ENCODE measurements at regions not wholly inside any gene's neighbourhood (a gene's known extent, or its start where the extent isn't known, plus 50 kb on each side); places are given as distances from the start of the nearest gene placed in this dataset.

DNA sequence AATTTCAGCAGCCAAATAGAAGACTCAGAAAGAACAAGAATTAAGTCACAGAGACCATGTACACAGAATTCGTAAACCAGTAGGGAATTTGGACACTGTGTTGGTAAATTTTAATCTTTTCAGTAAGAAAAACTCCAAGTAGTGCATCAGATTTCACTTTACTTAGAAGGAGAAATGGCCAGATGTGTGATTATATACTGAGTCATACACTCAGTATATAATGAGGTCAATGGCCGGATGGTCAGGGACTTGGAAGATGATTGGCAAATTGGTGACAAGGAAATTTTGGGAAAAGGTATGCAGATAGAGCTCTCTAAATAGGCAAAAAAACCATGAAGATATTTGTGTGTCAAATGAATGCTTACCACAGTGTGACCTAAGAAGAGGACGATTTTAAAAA is 399.8 kb upstream of the LRRC7 start:
- TF ChIP-seq, protein P1, sequence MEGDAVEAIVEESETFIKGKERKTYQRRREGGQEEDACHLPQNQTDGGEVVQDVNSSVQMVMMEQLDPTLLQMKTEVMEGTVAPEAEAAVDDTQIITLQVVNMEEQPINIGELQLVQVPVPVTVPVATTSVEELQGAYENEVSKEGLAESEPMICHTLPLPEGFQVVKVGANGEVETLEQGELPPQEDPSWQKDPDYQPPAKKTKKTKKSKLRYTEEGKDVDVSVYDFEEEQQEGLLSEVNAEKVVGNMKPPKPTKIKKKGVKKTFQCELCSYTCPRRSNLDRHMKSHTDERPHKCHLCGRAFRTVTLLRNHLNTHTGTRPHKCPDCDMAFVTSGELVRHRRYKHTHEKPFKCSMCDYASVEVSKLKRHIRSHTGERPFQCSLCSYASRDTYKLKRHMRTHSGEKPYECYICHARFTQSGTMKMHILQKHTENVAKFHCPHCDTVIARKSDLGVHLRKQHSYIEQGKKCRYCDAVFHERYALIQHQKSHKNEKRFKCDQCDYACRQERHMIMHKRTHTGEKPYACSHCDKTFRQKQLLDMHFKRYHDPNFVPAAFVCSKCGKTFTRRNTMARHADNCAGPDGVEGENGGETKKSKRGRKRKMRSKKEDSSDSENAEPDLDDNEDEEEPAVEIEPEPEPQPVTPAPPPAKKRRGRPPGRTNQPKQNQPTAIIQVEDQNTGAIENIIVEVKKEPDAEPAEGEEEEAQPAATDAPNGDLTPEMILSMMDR (IDR thresholded peaks at IDR 0.05; ENCODE audit: low read length): no peak
- no peak for TF ChIP-seq EZH2 (IDR thresholded peaks at IDR 0.05; ENCODE audit: borderline replicate concordance, low read length)
